CD14-positive monocyte (primary cell): ENCODE measurements at regions not wholly inside any gene's neighbourhood (a gene's known extent, or its start where the extent isn't known, plus 50 kb on each side); places are given as distances from the start of the nearest gene placed in this dataset.

Source experiments
- DNase-seq, 3 donors: peaks; one replicate each; pipeline ENCODE4 v3.0.0-alpha.2; 2011 to 2022
- H2AFZ ChIP-seq: 2 replicates; pipeline ENCODE4 v1.6.0; 2012; ENCODE audit warnings: mild to moderate bottlenecking, low read depth, low read length, inconsistent platforms; ENCODE audit not compliant: insufficient read depth, poor library complexity, severe bottlenecking
- H3K27ac ChIP-seq, 2 donors: 1 replicate in 1 of 2; 2 replicates in 1 of 2; pipeline ENCODE4 v1.5.1; 2012 to 2013; ENCODE audit warnings: low read length in 2 of 2, control low read depth in 1 of 2, inconsistent platforms in 1 of 2, low read depth in 1 of 2, mild to moderate bottlenecking in 1 of 2
- H3K27me3 ChIP-seq, 2 donors: one replicate each; pipeline versions ENCODE4 v1.6.0 to v1.6.1; 2011 to 2013; ENCODE audit warnings: low read length in 2 of 2; ENCODE audit not compliant: control insufficient read depth in 2 of 2, insufficient read depth in 2 of 2
- H3K36me3 ChIP-seq, 2 donors: replicated peaks in 1 of 2; 1 replicate in 1 of 2; 2 replicates in 1 of 2; pipeline versions ENCODE4 v1.5.1 to v1.6.1; 2012 to 2013; ENCODE audit warnings: low read length in 2 of 2, control low read depth in 1 of 2, inconsistent platforms in 1 of 2, mild to moderate bottlenecking in 1 of 2; ENCODE audit not compliant: insufficient read depth in 2 of 2, control insufficient read depth in 1 of 2
- H3K4me1 ChIP-seq, 2 donors: 1 replicate in 1 of 2; 2 replicates in 1 of 2; pipeline versions ENCODE4 v1.5.1 to v1.6.1; 2012 to 2013; ENCODE audit warnings: low read length in 2 of 2, control low read depth in 1 of 2, inconsistent platforms in 1 of 2, mild to moderate bottlenecking in 1 of 2, moderate library complexity in 1 of 2; ENCODE audit not compliant: insufficient read depth in 2 of 2, control insufficient read depth in 1 of 2
- H3K4me2 ChIP-seq: replicated peaks from 2 replicates; pipeline ENCODE3; 2012; ENCODE audit warnings: low read length, moderate library complexity, mild to moderate bottlenecking; ENCODE audit not compliant: poor library complexity, severe bottlenecking; ENCODE audit errors: extremely low read depth
- H3K4me3 ChIP-seq, 3 experiments: fragments of 200-600 bp in 1 of 3; sonication (generic) in 1 of 3; replicated peaks in 1 of 3; 1 replicate in 2 of 3; 2 replicates in 1 of 3; pipeline ENCODE4 v1.5.1; 2011 to 2013; ENCODE audit warnings: low read length in 3 of 3, mild to moderate bottlenecking in 3 of 3, control low read depth in 2 of 3, low read depth in 2 of 3, inconsistent platforms in 1 of 3, moderate library complexity in 1 of 3
- H3K79me2 ChIP-seq: 2 replicates; pipeline ENCODE4 v1.6.0; 2012; ENCODE audit warnings: mild to moderate bottlenecking, control low read depth, inconsistent platforms, low read length, moderate library complexity; ENCODE audit not compliant: insufficient read depth
- H3K9ac ChIP-seq: 2 replicates; pipeline ENCODE4 v1.6.0; 2017; ENCODE audit warnings: low read length, mild to moderate bottlenecking; ENCODE audit not compliant: insufficient read depth, poor library complexity, severe bottlenecking
- H3K9me3 ChIP-seq, 2 donors: replicated peaks in 1 of 2; 1 replicate in 1 of 2; 2 replicates in 1 of 2; pipeline versions ENCODE4 v1.5.1 to v1.6.1; 2012 to 2013; ENCODE audit warnings: low read length in 2 of 2, control low read depth in 1 of 2; ENCODE audit not compliant: control insufficient read depth in 1 of 2, insufficient read depth in 1 of 2
- H4K20me1 ChIP-seq: 2 replicates; pipeline ENCODE4 v1.6.0; 2012; ENCODE audit warnings: mild to moderate bottlenecking, low read length, control low read depth, moderate library complexity; ENCODE audit not compliant: insufficient read depth
- H3K27ac Mint-ChIP-seq, 7 donors: one replicate each; pipeline ENCODE4 v1.8.0; 2020; ENCODE audit warnings: mild to moderate bottlenecking in 7 of 7, mixed read lengths in 7 of 7, moderate library complexity in 6 of 7, inconsistent platforms in 2 of 7
- H3K27me3 Mint-ChIP-seq, 3 donors: one replicate each; pipeline ENCODE4 v1.8.0; 2021 to 2022; ENCODE audit warnings: low read depth in 3 of 3, mild to moderate bottlenecking in 3 of 3, mixed read lengths in 3 of 3, moderate library complexity in 3 of 3, inconsistent platforms in 1 of 3
- H3K36me3 Mint-ChIP-seq, 2 donors: one replicate each; pipeline ENCODE4 v1.8.0; 2020; ENCODE audit warnings: mixed read lengths in 2 of 2, inconsistent platforms in 1 of 2, mild to moderate bottlenecking in 1 of 2
- H3K4me1 Mint-ChIP-seq: one replicate; pipeline ENCODE4 v1.8.0; 2020; ENCODE audit warnings: mild to moderate bottlenecking, mixed read lengths
- H3K4me3 Mint-ChIP-seq, 2 donors: one replicate each; pipeline ENCODE4 v1.8.0; 2020; ENCODE audit warnings: mild to moderate bottlenecking in 2 of 2, mixed read lengths in 2 of 2, moderate library complexity in 1 of 2
- H3K9me3 Mint-ChIP-seq, 7 donors: one replicate each; pipeline ENCODE4 v1.8.0; 2020 to 2022; ENCODE audit warnings: mixed read lengths in 7 of 7, mild to moderate bottlenecking in 6 of 7, moderate library complexity in 6 of 7, inconsistent platforms in 2 of 7
- WGBS: methylation state at CpG from one replicate; pipeline ENCODE4 v1.1.5; 2013; ENCODE audit warnings: missing lambda C conversion rate; ENCODE audit not compliant: insufficient coverage; 5-methylcytosine and 5-hydroxymethylcytosine counted together
- intact Hi-C, 2 donors: fragments of 100-400 bp; cut with micrococcal nuclease; formaldehyde crosslinking; loops; one replicate each; pipeline versions ENCODE4 v1.15.0 to v1.15.1; 2023
- TF ChIP-seq, protein P1 (sequence below): fragments of 200-600 bp; IDR thresholded peaks from one replicate; pipeline ENCODE4 v1.8.0; 2022; ENCODE audit warnings: antibody characterized with exemption, mild to moderate bottlenecking

GRCh38 chr17:73985466-73986015 is 217.9 kb upstream of the RPL38 start:
- H3K4me3 Mint-ChIP-seq, result no peak overlapping the region
- no peak overlapping the region for H3K27ac Mint-ChIP-seq

GRCh38 chr17:73986641-73987177 is 216.8 kb upstream of the RPL38 start:
- H3K27ac Mint-ChIP-seq, result no peak overlapping the region
- DNase-seq, result no peak
- intact Hi-C loops, result no loop called here
- Histone ChIP-seq H3K9ac (no peak overlapping the region), H3K4me3 (no peak overlapping the region), H3K27ac (no peak overlapping the region), H3K36me3 (no peaks in the 10 kb centered on the region), H3K4me1 (peaks cover 28 to 34% of the 10 kb centered on the region in 2 donors), H3K27me3 (no peaks in the 10 kb centered on the region), H3K9me3 (no peaks in the 10 kb centered on the region), H3K4me2 (no peak overlapping the region), H2AFZ (no peak overlapping the region), H4K20me1 (no peaks in the 10 kb centered on the region), H3K79me2 (no peaks in the 10 kb centered on the region)
- no peaks in the 10 kb centered on the region for H3K36me3 Mint-ChIP-seq
- H3K27me3 Mint-ChIP-seq, result peaks cover 1 to 10% (median 2%) of the 10 kb centered on the region in 3 donors
- no peak overlapping the region for H3K4me3 Mint-ChIP-seq
- 92% methylated on average over 7 of the region's 9 CpGs for WGBS
- TF ChIP-seq, protein P1, sequence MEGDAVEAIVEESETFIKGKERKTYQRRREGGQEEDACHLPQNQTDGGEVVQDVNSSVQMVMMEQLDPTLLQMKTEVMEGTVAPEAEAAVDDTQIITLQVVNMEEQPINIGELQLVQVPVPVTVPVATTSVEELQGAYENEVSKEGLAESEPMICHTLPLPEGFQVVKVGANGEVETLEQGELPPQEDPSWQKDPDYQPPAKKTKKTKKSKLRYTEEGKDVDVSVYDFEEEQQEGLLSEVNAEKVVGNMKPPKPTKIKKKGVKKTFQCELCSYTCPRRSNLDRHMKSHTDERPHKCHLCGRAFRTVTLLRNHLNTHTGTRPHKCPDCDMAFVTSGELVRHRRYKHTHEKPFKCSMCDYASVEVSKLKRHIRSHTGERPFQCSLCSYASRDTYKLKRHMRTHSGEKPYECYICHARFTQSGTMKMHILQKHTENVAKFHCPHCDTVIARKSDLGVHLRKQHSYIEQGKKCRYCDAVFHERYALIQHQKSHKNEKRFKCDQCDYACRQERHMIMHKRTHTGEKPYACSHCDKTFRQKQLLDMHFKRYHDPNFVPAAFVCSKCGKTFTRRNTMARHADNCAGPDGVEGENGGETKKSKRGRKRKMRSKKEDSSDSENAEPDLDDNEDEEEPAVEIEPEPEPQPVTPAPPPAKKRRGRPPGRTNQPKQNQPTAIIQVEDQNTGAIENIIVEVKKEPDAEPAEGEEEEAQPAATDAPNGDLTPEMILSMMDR, result no peak
- H3K4me1 Mint-ChIP-seq, result peaks cover 33% of the 10 kb centered on the region
- peaks cover 0 to 2% (median 0%) of the 10 kb centered on the region in 7 donors for H3K9me3 Mint-ChIP-seq

More at GRCh38 chr17:73985466-73986015, 217.9 kb upstream of the RPL38 start:
- Mint-ChIP-seq H3K9me3 (peaks cover 0 to 2% (median 0%) of the 10 kb centered on the region in 7 donors), H3K36me3 (no peaks in the 10 kb centered on the region), H3K4me1 (peaks cover 43% of the 10 kb centered on the region), H3K27me3 (peaks cover 1 to 10% (median 2%) of the 10 kb centered on the region in 3 donors)
- Histone ChIP-seq H4K20me1 (no peaks in the 10 kb centered on the region), H3K9ac (no peak overlapping the region), H2AFZ (no peak overlapping the region), H3K27ac (no peak overlapping the region), H3K79me2 (no peaks in the 10 kb centered on the region), H3K9me3 (no peaks in the 10 kb centered on the region), H3K4me3 (no peak overlapping the region), H3K27me3 (no peaks in the 10 kb centered on the region), H3K4me1 (peaks cover 40 to 43% of the 10 kb centered on the region in 2 donors), H3K4me2 (no peak overlapping the region), H3K36me3 (no peaks in the 10 kb centered on the region)
- DNase-seq, result no peak
- WGBS, result 82% methylated on average over 5 of the region's 11 CpGs
- TF ChIP-seq, protein P1, result no peak
- intact Hi-C loops, result no loop called here
